Ishikawa (cell line): ENCODE measurements at regions not wholly inside any gene's neighbourhood (a gene's known extent, or its start where the extent isn't known, plus 50 kb on each side); places are given as distances from the start of the nearest gene placed in this dataset.

Experiments
- CEBPB ChIP-seq: IDR thresholded peaks from 2 replicates; pipeline ENCODE4 v1.6.1; 2012
- CREB1 ChIP-seq: IDR thresholded peaks from 2 replicates; pipeline ENCODE4 v1.6.1; 2012; ENCODE audit warnings: low read depth
- EP300 ChIP-seq: IDR thresholded peaks from 2 replicates; pipeline ENCODE4 v1.6.1; 2012; ENCODE audit warnings: borderline replicate concordance
- RAD21 ChIP-seq: IDR thresholded peaks from 2 replicates; pipeline ENCODE4 v1.6.1; 2012; ENCODE audit warnings: low read depth
- TCF12 ChIP-seq: IDR thresholded peaks from 2 replicates; pipeline ENCODE4 v1.6.1; 2012; ENCODE audit warnings: low read depth
- YY1 ChIP-seq: IDR thresholded peaks from 2 replicates; pipeline ENCODE4 v1.6.1; 2012; ENCODE audit warnings: low read depth
- ZBTB7A ChIP-seq: IDR thresholded peaks from 2 replicates; pipeline ENCODE4 v1.6.1; 2012; ENCODE audit warnings: low read depth
- TF ChIP-seq, protein P1 (sequence below): IDR thresholded peaks from 2 replicates; pipeline ENCODE4 v1.6.1; 2012; ENCODE audit warnings: low read depth, mild to moderate bottlenecking
- TF ChIP-seq, protein P2 (sequence below): IDR thresholded peaks from 2 replicates; pipeline ENCODE4 v1.6.1; 2012

DNA sequence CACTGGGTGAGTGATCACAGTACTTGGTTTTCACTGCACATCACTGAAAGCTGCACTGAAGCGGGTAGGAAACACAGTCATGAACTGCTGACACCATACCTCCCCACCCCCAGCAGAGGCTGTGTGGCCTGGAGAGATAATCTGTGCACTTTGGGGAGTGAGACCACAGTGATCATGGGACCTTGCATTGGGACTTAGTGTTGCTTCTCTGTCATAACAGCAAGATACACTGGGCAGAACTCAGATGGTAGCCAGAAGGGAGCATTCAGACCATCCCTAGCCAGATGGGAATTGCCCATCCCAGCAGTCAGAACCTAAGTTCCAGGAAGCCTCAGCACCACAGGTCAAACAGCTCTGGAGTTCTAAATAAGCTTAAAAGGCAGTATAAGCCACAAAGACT lies 346.4 kb upstream of the TMEM229A start:
- TF ChIP-seq, protein P1, sequence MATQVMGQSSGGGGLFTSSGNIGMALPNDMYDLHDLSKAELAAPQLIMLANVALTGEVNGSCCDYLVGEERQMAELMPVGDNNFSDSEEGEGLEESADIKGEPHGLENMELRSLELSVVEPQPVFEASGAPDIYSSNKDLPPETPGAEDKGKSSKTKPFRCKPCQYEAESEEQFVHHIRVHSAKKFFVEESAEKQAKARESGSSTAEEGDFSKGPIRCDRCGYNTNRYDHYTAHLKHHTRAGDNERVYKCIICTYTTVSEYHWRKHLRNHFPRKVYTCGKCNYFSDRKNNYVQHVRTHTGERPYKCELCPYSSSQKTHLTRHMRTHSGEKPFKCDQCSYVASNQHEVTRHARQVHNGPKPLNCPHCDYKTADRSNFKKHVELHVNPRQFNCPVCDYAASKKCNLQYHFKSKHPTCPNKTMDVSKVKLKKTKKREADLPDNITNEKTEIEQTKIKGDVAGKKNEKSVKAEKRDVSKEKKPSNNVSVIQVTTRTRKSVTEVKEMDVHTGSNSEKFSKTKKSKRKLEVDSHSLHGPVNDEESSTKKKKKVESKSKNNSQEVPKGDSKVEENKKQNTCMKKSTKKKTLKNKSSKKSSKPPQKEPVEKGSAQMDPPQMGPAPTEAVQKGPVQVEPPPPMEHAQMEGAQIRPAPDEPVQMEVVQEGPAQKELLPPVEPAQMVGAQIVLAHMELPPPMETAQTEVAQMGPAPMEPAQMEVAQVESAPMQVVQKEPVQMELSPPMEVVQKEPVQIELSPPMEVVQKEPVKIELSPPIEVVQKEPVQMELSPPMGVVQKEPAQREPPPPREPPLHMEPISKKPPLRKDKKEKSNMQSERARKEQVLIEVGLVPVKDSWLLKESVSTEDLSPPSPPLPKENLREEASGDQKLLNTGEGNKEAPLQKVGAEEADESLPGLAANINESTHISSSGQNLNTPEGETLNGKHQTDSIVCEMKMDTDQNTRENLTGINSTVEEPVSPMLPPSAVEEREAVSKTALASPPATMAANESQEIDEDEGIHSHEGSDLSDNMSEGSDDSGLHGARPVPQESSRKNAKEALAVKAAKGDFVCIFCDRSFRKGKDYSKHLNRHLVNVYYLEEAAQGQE = no peak
- no peak for TF ChIP-seq RAD21
- no peak for TF ChIP-seq YY1
- no peak for TF ChIP-seq CREB1
- no peak for TF ChIP-seq TCF12
- TF ChIP-seq ZBTB7A = no peak
- TF ChIP-seq EP300 = no peak
- no peak for TF ChIP-seq CEBPB
- TF ChIP-seq, protein P2, sequence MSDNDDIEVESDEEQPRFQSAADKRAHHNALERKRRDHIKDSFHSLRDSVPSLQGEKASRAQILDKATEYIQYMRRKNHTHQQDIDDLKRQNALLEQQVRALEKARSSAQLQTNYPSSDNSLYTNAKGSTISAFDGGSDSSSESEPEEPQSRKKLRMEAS = no peak
